D341Med (cell line): ENCODE measurements at regions not wholly inside any gene's neighbourhood (a gene's known extent, or its start where the extent isn't known, plus 50 kb on each side); places are given as distances from the start of the nearest gene placed in this dataset.
"Not testable (repeated sequence)": the region's sequence is repeated elsewhere in the genome, so short reads cannot be mapped to it uniquely, and the experiment has no call there.

Source experiments
- DNase-seq: peaks from one replicate; pipeline ENCODE4 v3.0.0; 2012; ENCODE audit warnings: low spot score

DNA sequence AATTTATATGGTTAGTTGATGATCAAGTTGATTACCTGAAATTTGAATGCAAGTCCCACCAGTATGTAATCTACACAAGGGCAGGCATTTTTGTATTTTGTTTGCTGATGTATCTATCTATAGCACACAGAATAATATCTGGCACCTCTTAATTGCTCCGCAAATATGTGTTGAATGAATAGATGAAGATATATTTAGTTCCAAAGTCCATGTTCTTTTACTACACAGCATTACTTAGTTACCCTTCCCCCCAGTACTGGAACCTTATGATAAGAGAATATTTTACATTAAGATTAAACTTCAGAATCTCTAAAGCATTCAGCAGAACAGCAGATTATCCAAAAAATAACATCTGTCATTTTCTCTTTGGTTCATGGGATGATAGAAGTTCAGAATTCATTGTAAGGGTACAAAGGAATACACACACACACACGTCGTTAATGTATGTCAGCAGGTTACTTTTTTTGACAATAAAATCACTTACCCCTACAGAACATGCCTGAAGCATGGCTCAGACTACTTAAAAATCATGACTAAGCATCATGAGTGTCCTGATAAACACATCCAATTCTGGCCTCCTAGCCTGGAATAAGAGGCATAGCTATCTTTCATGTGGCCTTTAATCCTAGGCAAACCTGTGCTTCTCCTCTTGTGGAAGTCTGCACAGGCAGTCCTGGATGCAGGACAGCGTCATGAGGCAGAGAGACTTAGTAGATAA, 148.9 kb upstream of the TBC1D5 start:
- DNase-seq = no peak

DNA sequence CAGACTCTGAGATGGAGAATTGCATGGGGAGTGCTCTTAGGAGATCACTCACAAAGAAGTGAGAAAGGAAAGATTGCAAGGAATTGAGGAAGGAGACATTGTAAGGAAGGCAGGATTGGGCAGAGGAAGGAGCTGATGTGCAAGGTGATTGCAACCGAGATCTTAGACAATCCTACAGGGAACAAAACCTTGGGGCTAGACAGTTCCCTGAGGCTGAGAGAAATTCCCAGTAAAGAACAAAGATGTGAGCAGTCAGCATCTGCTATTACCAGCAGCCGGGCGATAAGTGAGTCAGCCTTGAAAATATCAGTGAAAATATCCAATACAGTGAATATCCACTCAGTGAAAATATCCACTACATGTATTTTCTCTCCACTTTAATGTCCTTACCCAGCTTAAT, 143.6 kb upstream of the TBC1D5 start:
- no peak for DNase-seq

DNA sequence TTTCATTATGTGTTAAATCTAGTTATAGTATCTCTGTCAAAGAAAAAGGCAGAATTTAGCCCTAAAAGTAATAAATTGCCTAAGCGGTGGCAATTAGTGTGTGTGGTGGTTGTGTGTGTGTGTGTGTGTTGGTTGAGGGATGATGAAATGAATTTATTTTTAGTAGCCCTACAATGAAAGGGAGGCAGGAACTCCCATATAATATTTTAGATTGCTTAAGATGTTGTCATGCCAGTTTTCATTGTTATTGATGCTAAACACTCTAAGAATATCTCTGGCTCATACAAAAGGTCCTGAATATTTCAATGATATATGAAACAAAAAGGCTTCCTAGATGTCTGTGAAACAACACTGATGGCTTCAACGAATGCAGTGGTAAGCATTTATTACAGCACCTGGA, 140.6 kb upstream of the TBC1D5 start:
- DNase-seq = no peak

DNA sequence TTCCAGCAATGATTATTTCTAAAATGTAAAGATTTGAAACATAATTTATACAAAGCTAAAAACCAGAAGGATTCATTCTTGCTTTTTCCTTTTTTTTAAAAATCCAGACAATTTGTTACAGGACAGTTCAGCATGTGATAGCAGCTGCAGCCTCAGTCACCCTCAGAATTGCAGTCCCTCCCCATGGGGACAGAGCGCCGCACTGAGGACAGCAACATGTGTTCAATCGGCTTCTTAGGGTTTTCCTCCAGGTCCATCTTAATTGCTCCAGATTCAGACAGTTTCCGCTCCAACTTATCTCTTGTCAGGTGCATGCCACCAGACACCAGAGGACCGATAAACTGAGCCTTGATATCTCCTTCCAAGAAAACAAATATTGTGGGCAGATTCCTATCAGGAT, 134.9 kb upstream of the TBC1D5 start:
- no peak for DNase-seq

DNA sequence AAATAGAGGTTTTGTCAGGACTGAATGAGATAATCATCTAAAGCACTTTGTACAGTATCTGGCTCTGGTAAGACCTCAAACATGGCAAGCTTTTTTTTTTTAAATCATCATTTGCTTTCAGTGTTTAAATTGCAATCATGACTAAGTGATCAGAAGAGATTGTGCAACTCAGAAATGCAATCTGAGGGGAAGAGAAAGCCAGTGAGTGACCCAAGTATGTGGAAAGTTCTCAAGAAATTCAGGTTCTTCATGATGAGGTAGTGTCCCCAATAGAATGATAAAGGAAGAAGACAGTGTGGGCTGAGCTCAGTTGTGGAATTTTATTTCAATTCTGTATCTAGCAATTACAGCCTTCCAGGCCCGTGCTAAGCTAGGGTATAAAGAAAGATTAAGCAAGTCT, 132.2 kb upstream of the TBC1D5 start:
- no peak for DNase-seq

DNA sequence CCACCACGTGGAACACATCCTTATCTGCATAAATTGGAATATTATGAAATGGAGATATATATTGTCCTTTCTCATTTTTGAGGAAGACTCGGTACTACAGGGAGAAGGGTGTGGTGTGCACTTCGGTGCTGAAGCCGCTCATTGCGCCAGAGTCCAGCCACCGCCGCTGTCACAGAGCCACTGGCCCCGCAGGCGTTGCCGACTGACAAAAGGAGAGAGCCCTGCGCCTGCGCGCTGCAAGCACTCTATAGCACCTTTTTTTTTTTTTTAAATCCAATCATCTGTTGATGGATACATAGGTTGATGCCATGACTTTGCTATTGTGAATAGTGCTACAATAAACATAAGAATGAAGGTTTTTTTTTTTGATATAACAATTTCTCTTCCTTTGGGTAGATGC, 130.0 kb upstream of the TBC1D5 start:
- DNase-seq = no peak

DNA sequence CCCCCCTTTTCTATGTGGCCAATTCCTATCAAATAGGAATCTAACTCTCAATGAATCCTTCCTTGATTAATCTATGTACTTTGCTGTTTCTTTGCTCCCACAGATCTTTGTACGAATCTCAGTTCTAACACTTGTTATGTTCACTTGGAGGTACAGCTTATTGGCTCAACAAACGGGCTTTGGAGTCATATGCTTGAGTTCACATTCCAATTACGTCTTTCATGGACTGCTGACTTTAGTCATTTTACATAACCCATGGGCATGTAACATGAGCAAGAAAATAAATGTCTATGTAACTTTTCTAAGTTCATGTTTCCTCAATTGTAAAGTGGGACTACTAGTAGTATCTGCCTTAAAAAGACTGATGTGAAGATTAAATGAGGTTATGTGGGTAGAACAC, 123.2 kb upstream of the TBC1D5 start:
- no peak for DNase-seq

DNA sequence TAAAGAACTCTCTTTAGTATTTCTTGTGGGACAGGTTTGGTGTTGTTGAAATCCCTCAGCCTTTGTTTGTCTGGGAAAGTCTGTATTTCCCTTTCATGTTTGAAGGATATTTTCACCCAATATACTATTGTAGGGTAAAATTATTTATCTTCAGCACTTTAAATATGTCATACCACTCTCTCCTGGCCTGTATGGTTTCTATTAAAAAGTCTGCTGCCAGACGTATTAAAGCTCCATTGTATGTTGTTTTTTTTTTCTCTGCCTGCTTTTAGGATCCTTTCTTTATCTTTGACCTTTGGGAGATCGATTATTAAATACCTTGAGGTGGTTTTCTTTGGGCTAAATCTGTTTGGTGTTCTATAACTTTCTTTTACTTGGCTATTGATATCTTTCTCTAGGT, 119.0 kb upstream of the TBC1D5 start:
- DNase-seq = no peak

DNA sequence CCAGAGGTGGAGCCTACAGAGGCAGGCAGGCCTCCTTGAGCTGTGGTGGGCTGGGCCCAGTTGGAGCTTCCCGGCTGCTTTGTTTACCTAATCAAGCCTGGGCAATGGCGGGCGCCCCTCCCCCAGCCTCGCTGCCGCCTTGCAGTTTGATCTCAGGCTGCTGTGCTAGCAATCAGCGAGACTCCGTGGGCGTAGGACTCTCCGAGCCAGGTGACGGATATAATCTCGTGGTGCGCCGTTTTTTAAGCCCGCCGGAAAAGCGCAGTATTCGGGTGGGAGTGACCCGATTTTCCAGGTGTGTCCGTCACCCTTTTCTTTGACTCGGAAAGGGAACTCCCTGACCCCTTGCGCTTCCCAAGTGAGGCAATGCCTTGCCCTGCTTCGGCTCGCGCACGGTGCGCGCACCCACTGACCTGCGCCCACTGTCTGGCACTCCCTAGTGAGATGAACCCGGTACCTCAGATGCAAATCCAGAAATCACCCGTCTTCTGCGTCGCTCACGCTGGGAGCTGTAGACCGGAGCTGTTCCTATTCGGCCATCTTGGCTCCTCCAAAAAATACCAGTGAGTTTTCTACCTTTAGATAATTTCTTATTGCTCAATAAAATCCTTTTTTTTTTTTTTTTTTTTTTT, 118.5 kb upstream of the TBC1D5 start:
- not testable (repeated sequence) for DNase-seq

DNA sequence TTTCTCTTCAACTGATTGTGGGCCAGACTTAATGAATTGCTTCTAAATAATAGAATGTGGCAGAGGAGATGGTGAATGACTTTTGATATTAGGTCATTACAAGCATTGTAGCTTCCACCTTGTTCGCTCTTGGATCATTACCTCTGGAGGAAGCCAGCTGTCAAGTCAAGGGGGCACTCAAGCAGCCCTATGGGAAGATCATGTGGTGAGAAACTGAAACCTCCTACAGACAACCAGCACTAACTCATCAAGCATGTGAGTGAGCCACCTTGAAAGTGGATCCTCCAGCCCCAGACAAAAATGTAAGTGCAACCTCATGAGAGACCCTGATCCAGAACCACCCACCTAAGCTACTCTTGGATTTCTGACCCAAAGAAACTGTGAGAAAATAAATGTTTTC, 109.8 kb upstream of the TBC1D5 start:
- DNase-seq = no peak

DNA sequence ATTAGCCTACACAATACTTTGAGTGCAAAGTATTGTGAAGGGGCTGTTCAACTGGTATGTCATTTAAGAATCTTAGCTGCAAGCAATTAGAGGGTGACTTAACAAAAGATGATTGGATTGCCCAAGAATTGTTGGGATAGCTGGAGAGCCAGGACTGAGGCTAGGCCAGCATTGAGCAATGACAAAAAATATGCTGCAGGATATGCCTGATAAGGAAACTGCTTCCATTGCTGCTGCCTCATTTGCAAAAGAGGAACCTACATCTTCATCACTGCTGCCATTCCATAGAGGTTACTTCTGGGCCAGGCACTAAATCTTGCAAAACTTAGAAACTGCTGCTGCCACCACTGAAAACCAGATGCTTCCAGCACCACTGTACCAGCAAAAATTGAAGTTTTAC, 108.0 kb upstream of the TBC1D5 start:
- DNase-seq = no peak

DNA sequence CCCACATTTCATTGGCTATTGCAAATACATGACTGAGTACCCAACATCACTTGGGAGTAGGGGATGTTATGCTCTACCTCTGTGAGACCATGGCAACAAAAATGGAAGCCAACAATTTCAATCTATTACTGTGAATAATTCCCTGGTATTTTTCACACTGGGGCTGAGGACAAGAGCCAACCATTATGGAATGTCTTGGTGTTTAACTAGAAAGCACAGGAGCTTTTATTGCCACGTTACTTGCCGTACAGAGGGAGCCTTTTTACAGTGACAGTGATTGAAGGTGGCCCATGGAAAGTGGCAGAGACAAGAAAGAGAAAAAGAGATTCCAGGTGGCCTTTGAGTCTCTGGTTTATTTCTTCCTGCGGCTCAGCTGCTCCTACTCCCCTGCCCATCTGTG, 105.7 kb upstream of the TBC1D5 start:
- DNase-seq = no peak

DNA sequence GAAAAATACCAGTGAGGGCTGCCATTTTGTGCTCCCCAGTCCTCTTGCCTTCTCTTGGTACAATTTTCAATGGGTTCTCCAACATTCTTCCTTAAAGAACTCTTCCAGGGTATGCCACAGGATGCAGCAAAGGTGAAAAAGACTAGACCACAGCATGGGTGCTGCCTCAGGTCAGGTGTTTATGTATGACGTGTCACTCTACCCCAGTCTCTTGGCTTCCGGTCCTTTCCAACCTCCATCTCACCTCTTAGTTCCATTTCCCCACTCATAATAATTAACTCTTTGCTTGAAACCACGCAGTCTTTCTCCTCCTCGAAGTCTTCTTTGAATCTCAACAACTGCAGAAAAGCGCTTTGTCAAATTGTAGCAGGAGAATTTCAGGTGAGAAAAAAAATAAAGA, 104.7 kb upstream of the TBC1D5 start:
- DNase-seq = no peak

DNA sequence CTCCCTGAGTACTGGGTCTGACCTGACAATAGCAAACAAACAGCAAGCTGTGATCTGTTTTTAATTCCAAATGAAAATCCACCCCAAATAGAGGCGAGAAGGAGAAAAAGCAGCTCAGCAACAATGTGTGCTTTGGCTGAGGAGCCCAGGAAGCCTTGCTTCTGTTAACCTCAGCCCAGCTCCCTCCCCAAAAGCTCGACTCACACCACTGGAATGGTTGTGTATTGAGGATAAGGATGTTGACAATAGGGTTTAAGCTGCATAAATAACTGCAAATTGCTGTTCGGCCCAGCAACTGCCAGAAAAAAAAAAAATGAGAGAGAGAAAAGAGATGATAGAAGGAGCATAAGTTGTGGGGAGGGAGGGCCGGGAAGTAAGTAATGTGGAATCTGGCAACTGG, 104.0 kb upstream of the TBC1D5 start:
- no peak for DNase-seq

DNA sequence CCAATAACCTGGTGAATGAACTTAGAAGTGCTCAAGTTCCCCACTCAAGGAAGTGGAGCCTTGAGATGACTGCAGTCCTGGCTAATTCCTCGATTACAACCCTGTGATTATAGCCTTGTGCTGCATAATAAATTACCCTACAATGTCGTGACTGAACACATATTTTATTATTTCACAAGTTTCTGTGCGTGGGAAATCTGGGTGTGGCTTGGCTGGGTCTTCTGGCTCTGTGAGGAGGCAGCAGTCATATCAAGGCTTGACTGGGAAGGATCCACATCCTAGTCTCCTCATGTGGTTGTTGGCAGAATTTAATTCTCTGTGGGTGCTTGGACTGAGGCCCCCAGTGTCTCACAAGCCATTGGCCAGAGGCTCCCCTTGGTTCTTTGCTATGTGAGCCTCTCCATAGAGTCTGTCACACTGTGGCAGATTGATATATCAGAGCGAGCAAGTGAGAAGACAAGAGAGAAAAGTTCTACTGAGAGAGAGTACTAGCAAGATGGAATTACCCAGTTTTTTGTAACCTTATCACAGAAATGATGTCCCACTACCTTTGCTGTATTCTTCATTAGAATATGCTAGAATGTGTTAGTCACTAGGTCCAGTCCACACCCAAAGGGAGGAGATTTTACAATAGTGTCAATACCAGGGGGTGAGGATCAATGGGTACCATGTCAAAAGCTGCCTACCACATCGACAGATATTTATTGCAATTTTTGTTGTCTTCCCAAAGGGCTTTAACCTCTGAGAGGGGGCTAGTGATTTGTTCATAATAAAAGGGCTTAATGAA, 102.8 kb upstream of the TBC1D5 start:
- no peak for DNase-seq

DNA sequence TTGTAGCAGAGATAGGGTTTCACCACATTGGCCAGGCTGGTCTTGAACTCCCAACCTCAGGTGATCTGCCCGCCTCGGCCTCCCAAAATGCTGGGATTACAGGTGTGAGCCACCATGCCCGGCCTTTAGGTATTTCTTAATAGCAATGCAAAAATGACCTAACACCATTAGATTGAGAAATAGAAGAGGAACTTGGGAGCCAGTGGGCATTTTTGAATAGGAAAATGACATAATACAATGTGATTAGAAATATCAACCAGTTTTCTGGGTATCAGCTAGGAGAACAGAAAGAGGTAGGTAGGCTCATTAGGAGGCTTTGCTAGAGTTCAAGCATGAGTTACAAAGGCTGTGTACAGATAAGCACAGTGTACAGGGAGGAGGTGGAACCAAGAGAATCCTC, 101.8 kb upstream of the TBC1D5 start:
- DNase-seq = no peak

DNA sequence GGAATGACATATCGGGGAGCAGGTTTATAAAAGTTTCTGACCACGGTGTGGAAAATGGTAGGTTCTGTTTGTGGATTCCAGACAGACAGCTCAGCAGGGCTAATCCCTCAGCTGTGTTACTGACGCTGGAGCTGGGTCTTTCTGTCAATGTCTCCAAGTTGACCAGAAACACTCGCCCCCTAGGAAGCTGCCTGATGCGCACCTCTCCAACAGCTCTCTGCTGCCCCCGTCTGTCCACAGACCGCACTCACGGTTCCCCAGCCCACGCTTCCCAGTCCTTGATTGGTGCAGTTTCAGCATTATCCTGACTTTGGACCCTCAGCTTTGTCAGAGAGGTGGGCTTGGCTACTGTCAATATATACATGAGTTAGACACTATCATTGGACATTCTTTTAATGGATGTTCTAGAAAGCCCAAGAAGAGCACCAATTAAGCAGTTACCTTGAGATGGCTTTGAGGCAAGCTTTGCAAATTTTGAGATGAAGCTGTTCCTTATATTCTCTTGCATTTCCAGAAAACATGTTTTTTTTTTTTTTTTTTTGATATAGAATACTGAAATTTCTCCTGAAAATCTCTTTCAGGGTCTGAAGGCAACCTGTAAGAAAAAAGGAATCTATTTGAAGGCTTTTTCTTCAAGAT, 98.9 kb upstream of the TBC1D5 start:
- peak; percentile 87 for DNase-seq

DNA sequence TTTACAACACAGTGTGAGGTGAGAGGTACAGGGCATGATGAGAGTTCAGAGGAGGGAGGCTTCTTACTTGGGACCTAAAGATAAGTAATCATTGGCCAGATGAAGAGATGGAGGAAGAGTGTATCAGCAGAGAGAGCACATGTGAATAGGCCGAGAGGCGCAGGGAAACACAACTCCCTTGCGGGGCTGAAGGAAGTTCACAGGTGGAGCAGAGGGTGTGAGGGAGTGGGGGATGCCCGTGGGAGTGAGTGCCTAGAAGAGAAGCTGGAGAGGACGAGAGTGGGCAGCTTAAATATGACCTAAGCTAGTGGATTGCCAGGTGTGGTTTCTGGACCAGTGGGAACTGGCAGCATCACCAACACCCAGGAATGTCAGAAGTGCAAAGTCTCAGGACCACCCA, 98.2 kb upstream of the TBC1D5 start:
- DNase-seq = no peak

DNA sequence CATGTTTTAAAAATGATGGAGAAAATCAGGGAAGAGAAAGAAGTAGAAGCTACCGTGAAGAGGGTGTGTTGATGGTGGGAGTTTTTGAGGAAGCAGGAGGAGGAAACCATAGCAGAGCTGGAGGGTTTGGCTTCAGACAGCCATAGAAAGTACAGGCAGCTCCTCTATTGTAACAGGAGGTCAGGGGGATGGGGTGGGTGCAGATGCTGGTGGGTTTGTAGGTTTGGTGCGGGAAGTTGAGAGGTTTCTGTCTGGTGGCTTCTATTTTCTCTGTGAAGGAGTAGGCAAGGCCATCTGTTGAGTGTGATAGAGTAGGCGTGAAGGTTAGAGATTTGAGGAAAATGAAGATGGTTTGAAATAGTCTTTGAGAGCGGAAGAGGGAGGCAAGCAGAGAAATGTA, 97.7 kb upstream of the TBC1D5 start:
- DNase-seq = no peak

DNA sequence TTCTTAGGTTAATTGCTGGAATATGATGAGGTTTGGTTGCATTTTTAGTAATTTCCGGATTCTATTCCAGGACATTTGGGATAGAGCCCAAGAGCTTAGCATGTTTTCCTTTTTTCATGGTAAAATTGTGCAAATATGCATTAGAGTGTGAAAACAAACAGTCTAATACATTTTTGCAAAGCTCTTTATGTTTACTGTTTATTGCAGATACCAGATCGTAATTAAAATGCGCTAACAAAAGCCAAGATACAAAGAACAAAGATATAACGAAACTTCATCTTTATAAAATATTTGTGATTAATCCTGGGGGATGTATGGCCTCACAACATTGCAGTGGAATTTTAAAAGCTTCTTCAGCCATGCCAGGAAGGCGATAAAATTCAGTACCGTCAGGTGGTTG, 94.5 kb upstream of the TBC1D5 start:
- no peak for DNase-seq

DNA sequence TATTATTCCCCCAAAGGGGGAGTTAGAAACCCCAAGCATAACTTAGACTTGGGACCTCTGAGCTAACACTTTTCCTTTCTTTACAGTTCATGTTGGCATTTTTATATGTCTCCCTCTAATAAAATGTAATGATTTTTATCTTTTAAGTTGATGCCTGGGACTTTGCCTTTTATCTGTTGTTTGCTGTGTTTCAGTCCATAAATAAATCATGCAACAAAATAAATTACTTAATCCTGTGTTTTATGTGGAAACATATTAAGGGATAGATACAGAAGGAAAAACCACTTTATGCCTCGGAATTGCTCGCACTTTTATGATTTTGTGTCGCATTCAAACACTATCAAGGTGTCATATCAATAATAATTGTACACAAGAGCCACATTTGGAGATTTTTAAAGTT, 93.7 kb upstream of the TBC1D5 start:
- DNase-seq = no peak

DNA sequence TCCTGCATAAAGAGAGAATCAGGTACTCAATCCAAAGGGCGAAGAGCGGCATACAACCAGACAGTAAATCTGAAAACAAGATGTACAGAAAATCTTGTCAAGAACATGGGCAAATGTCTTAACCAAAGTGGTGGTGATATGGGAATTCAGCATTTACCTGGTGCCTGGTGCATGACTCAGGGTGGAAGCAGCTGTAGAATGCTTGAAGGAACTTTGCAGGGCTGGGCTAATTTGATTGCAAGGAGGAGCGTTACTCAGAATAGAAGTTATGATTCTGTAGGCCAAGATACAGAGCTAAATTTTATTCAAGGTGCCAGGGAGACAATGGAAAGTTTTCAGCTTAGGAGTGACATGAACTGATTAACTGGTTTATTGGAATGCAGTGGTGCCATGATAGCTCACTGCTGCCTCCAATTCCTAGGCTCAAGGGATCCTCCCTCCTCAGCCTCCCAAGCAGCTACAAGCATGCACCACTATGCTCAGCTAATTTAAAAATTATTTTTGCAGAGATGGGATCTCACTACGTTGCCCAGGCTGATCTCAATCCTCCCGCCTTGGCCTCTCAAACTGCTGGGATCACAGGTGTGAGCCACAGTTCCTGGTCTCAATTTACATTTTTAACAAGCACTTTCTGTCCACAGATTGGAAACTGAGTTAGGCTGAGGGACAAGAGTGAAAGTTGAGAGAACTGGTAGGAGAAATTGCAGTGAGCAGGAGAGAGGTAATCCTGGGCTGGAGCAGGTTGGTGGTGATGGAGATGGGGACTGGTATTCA, 91.5 kb upstream of the TBC1D5 start:
- DNase-seq = no peak
